Stimulated activated naive CD4-positive, alpha-beta T cell (primary cell): ENCODE measurements at regions not wholly inside any gene's neighbourhood (a gene's known extent, or its start where the extent isn't known, plus 50 kb on each side); places are given as distances from the start of the nearest gene placed in this dataset.

Experiments used
- DNase-seq, 6 experiments: peaks; one replicate each; lab custom pipeline; 2025; lab: John Stamatoyannopoulos, UW

- no peak for DNase-seq
Observed at GRCh38 chr13:48888613-48889012, 87.1 kb upstream of the FNDC3A start.

- no peak for DNase-seq
Observed at GRCh38 chr13:48890391-48890790, 85.3 kb upstream of the FNDC3A start.

- DNase-seq = no peak
Observed at GRCh38 chr13:48891586-48891985, 84.1 kb upstream of the FNDC3A start.

GRCh38 chr13:48892053-48892687 lies 83.5 kb upstream of the FNDC3A start:
- DNase-seq = no peak

- no peak for DNase-seq
Observed at GRCh38 chr13:48892688-48893075, 83.0 kb upstream of the FNDC3A start.

- no peak for DNase-seq
Observed at GRCh38 chr13:48896312-48896711, 79.4 kb upstream of the FNDC3A start.

- no peak for DNase-seq
Observed at GRCh38 chr13:48901781-48902180, 73.9 kb upstream of the FNDC3A start.

GRCh38 chr13:48902368-48902767 lies 73.3 kb upstream of the FNDC3A start:
- no peak for DNase-seq

- DNase-seq = no peak
Observed at GRCh38 chr13:48904668-48905290, 70.9 kb upstream of the FNDC3A start.

- no peak for DNase-seq
Observed at GRCh38 chr13:48906200-48906599, 69.5 kb upstream of the FNDC3A start.

GRCh38 chr13:48908381-48909055 lies 67.2 kb upstream of the FNDC3A start:
- no peak for DNase-seq

- no peak for DNase-seq
Observed at GRCh38 chr13:48909056-48909389, 66.7 kb upstream of the FNDC3A start.

- DNase-seq = no peak
Observed at GRCh38 chr13:48910686-48911085, 65.0 kb upstream of the FNDC3A start.

- DNase-seq = no peak
Observed at GRCh38 chr13:48919751-48920150, 56.0 kb upstream of the FNDC3A start.

GRCh38 chr13:48920730-48921129 lies 55.0 kb upstream of the FNDC3A start:
- DNase-seq = no peak

- DNase-seq = no peak
Observed at GRCh38 chr13:48923376-48923775, 52.3 kb upstream of the FNDC3A start.

- no peak for DNase-seq
Observed at GRCh38 chr13:48925001-48925400, 50.7 kb upstream of the FNDC3A start.
